ENCODE measurements at regions not wholly inside any gene's neighbourhood (a gene's known extent, or its start where the extent isn't known, plus 50 kb on each side); places are given as distances from the start of the nearest gene placed in this dataset.

- TF ChIP-seq, protein P1, sequence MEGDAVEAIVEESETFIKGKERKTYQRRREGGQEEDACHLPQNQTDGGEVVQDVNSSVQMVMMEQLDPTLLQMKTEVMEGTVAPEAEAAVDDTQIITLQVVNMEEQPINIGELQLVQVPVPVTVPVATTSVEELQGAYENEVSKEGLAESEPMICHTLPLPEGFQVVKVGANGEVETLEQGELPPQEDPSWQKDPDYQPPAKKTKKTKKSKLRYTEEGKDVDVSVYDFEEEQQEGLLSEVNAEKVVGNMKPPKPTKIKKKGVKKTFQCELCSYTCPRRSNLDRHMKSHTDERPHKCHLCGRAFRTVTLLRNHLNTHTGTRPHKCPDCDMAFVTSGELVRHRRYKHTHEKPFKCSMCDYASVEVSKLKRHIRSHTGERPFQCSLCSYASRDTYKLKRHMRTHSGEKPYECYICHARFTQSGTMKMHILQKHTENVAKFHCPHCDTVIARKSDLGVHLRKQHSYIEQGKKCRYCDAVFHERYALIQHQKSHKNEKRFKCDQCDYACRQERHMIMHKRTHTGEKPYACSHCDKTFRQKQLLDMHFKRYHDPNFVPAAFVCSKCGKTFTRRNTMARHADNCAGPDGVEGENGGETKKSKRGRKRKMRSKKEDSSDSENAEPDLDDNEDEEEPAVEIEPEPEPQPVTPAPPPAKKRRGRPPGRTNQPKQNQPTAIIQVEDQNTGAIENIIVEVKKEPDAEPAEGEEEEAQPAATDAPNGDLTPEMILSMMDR (IDR thresholded peaks at IDR 0.05; ENCODE audit: low read depth, low read length, missing input control), result no peak
- TF ChIP-seq, protein P2, sequence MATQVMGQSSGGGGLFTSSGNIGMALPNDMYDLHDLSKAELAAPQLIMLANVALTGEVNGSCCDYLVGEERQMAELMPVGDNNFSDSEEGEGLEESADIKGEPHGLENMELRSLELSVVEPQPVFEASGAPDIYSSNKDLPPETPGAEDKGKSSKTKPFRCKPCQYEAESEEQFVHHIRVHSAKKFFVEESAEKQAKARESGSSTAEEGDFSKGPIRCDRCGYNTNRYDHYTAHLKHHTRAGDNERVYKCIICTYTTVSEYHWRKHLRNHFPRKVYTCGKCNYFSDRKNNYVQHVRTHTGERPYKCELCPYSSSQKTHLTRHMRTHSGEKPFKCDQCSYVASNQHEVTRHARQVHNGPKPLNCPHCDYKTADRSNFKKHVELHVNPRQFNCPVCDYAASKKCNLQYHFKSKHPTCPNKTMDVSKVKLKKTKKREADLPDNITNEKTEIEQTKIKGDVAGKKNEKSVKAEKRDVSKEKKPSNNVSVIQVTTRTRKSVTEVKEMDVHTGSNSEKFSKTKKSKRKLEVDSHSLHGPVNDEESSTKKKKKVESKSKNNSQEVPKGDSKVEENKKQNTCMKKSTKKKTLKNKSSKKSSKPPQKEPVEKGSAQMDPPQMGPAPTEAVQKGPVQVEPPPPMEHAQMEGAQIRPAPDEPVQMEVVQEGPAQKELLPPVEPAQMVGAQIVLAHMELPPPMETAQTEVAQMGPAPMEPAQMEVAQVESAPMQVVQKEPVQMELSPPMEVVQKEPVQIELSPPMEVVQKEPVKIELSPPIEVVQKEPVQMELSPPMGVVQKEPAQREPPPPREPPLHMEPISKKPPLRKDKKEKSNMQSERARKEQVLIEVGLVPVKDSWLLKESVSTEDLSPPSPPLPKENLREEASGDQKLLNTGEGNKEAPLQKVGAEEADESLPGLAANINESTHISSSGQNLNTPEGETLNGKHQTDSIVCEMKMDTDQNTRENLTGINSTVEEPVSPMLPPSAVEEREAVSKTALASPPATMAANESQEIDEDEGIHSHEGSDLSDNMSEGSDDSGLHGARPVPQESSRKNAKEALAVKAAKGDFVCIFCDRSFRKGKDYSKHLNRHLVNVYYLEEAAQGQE (IDR thresholded peaks at IDR 0.05), result no peak
- TF ChIP-seq SP1 (IDR thresholded peaks at IDR 0.05) (no peak), TAF1 (conservative IDR thresholded peaks at IDR 0.05) (no peak), NR2F2 (IDR thresholded peaks at IDR 0.05) (no peak), RAD21 (IDR thresholded peaks at IDR 0.05) (peak in 1 of 2 donors; percentile 12), YY1 (IDR thresholded peaks at IDR 0.05) (no peak), FOXA1 (IDR thresholded peaks at IDR 0.05) (no peak), FOXA2 (IDR thresholded peaks at IDR 0.05) (no peak), HNF4G (IDR thresholded peaks at IDR 0.05) (no peak), GABPA (IDR thresholded peaks at IDR 0.05 in 1 of 2, conservative IDR thresholded peaks at IDR 0.05 in 1 of 2) (no peak)
- TF ChIP-seq, protein P3, sequence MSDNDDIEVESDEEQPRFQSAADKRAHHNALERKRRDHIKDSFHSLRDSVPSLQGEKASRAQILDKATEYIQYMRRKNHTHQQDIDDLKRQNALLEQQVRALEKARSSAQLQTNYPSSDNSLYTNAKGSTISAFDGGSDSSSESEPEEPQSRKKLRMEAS (IDR thresholded peaks at IDR 0.05), result no peak
- TF ChIP-seq, protein P4, sequence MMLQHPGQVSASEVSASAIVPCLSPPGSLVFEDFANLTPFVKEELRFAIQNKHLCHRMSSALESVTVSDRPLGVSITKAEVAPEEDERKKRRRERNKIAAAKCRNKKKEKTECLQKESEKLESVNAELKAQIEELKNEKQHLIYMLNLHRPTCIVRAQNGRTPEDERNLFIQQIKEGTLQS (IDR thresholded peaks at IDR 0.05), result no peak
Measured at GRCh38 chr9:88604836-88605511, 70.0 kb downstream of the NXNL2 start.

Measured in liver (tissue), 3 donors.